ENCODE measurements at regions not wholly inside any gene's neighbourhood (a gene's known extent, or its start where the extent isn't known, plus 50 kb on each side); places are given as distances from the start of the nearest gene placed in this dataset.

DNA sequence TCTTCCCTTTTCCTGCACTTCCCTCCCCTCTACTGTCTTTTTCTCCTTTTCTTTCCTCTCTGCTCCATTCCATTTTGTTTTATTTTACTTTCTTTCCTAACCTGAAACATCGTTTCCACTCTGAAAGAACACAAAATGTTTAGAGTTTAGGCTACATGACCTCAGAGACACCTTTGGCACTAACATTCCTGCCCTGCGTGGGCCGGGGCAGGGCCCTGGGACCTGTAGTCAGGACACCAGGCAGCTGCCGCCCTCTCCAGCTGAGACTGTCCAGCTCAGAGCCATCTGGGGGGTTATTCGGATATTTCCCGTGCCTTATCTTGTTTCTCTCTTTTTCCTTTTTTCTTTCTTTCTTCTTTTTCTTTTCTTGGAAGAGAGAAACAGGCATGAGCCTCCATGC, 58.3 kb upstream of the ERCC6L2 start:
- no peak for TF ChIP-seq RCOR1 (IDR thresholded peaks at IDR 0.05; ENCODE audit: borderline replicate concordance in 1 of 2, low read depth in 2 of 2, low read length in 2 of 2)
- TF ChIP-seq, protein P1, sequence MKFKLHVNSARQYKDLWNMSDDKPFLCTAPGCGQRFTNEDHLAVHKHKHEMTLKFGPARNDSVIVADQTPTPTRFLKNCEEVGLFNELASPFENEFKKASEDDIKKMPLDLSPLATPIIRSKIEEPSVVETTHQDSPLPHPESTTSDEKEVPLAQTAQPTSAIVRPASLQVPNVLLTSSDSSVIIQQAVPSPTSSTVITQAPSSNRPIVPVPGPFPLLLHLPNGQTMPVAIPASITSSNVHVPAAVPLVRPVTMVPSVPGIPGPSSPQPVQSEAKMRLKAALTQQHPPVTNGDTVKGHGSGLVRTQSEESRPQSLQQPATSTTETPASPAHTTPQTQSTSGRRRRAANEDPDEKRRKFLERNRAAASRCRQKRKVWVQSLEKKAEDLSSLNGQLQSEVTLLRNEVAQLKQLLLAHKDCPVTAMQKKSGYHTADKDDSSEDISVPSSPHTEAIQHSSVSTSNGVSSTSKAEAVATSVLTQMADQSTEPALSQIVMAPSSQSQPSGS (CRISPR knock-in tag; IDR thresholded peaks at IDR 0.05): no peak
- no peak for TF ChIP-seq SMC3 (conservative IDR thresholded peaks at IDR 0.05; ENCODE audit: insufficient read depth, low read depth, low read length)
- TF ChIP-seq SRF (CRISPR knock-in tag; IDR thresholded peaks at IDR 0.05): no peak
- no peak for TF ChIP-seq HNRNPH1 (optimal IDR thresholded peaks at IDR 0.05; ENCODE audit: low read depth, low read length)
- TF ChIP-seq BRD4 (IDR thresholded peaks at IDR 0.05): no peak
- TF ChIP-seq TRIM24 (IDR thresholded peaks at IDR 0.05): no peak
- no peak for TF ChIP-seq CBFA2T3 (IDR thresholded peaks at IDR 0.05)
- TF ChIP-seq EHMT2 (IDR thresholded peaks at IDR 0.05): no peak

All from K562 (cell line).